Uterus (tissue), 2 donors: ENCODE measurements at regions not wholly inside any gene's neighbourhood (a gene's known extent, or its start where the extent isn't known, plus 50 kb on each side); places are given as distances from the start of the nearest gene placed in this dataset.

ENCODE experiments used
- POLR2A ChIP-seq, 2 donors: fragments of 450-650 bp; IDR thresholded peaks; one replicate each; pipeline ENCODE4 v1.6.1; 2016; ENCODE audit warnings: antibody characterized with exemption in 2 of 2, mild to moderate bottlenecking in 1 of 2, moderate library complexity in 1 of 2
- TF ChIP-seq, protein P1 (sequence below), 4 experiments: fragments of 200-600 bp in 2 of 4; fragments of 450-650 bp in 2 of 4; sonication (generic) in 2 of 4; IDR thresholded peaks; one replicate each; pipeline ENCODE4 v1.5.1; 2016 to 2019; ENCODE audit warnings: antibody characterized with exemption in 4 of 4, mild to moderate bottlenecking in 2 of 4, moderate library complexity in 1 of 4

DNA sequence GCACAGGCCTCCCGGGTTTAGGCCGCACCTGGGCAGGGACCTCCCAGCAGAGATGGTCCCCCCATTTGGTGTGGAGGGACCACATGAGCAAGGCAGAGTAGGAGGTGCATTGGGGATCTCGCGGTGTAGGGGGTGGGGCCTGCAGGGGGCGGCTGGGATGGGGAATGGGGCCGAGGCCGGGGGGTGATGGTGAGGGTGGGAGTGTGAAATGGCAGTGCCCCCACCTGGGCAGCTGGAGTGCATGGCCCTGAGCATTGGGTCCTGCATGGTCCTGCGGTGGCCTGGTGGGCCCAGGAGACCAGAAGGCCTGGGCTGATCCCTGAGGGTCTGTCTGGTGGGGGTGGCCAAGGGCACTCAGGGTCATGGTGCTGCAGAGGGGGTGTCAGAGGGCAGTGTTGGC lies 111.8 kb downstream of the KIF26A start:
- TF ChIP-seq, protein P1, sequence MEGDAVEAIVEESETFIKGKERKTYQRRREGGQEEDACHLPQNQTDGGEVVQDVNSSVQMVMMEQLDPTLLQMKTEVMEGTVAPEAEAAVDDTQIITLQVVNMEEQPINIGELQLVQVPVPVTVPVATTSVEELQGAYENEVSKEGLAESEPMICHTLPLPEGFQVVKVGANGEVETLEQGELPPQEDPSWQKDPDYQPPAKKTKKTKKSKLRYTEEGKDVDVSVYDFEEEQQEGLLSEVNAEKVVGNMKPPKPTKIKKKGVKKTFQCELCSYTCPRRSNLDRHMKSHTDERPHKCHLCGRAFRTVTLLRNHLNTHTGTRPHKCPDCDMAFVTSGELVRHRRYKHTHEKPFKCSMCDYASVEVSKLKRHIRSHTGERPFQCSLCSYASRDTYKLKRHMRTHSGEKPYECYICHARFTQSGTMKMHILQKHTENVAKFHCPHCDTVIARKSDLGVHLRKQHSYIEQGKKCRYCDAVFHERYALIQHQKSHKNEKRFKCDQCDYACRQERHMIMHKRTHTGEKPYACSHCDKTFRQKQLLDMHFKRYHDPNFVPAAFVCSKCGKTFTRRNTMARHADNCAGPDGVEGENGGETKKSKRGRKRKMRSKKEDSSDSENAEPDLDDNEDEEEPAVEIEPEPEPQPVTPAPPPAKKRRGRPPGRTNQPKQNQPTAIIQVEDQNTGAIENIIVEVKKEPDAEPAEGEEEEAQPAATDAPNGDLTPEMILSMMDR (IDR thresholded peaks at IDR 0.05): no peak
- no peak for TF ChIP-seq POLR2A (IDR thresholded peaks at IDR 0.05)
